HG03280 (cell line): ENCODE measurements at regions not wholly inside any gene's neighbourhood (a gene's known extent, or its start where the extent isn't known, plus 50 kb on each side); places are given as distances from the start of the nearest gene placed in this dataset.
"Not testable (repeated sequence)": the region's sequence is repeated elsewhere in the genome, so short reads cannot be mapped to it uniquely, and the experiment has no call there.

Experiments used
- ATAC-seq: cut with Tn5 transposase; IDR thresholded peaks from one replicate; pipeline ENCODE4 v1.9.1; 2021; ENCODE audit warnings: mild to moderate bottlenecking, moderate library complexity; ENCODE audit not compliant: unreplicated experiment

DNA sequence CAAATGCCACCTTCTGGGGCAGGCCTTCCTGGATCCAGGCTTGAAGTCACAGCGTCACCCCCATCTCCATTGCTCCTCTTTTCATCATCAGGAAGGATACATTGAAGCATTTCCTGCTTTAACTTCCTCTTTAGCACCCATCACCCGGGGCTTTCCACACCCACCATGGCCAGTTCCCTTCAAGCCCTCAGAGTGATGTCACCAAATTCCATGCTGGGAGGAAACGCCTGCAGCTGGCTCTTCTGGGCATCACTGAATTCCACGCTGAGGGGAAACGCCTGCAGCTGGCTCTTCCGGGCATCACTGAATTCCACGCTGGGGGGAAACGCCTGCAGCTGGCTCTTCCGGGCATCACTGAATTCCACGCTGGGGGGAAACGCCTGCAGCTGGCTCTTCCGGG, 354.6 kb downstream of the SMOC2 start:
- ATAC-seq, result not testable (repeated sequence)

DNA sequence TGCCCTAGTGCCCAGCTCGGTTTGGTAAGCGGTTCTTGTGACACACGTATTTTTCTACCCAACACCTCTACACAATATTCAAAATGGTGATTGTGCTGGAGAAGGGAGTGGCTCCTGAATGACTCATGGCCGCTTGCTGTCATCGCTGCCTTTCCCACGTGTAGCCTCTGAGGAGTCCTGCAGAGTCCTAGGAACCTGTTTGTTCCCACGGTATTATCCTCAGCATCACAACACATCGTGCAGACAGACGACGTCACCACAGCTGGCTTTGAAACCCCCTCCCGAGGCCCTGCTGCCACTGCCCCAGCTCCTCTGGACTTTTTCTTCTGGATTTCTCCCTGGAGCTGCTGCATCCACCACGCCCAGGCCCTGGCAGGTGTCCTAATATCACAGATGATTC, 353.5 kb downstream of the SMOC2 start:
- no peak for ATAC-seq

DNA sequence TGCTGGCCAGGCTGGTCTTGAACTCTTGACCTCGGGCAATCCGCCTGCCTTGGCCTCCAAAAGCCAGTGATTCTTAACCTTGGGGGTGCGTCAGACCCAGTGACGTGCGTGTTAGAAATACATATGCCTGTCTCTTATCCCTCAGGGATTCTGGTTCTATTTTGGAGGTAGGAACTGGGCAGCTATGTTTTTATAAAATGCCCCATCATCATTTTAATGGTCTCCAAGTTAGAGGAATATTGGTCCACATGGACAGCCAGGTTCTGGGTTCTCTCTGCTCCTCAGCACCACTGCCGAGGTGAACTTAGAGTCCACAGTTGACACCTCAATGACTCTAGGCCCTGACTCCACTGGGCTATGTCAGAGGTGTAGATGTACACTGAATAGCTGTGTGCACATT, 352.7 kb downstream of the SMOC2 start:
- no peak for ATAC-seq

DNA sequence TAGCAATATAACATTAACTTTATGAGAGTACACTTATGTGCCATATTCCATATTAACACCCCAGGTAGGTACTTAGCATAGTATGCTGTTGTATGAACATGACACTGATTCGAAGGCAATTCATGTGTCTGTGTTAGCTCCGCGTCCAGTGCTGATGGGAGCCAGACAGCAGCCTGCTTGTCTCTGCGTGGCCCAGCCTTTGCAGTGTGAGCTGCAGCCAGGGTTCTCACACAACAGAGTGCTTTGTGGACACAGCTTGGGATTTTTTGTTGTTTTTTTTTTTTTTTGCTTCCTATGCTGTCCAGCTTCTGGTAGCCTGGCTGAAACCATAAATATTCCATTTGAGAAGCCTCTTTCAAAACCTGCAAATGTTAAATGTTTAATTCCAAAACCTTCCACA, 350.9 kb downstream of the SMOC2 start:
- no peak for ATAC-seq

DNA sequence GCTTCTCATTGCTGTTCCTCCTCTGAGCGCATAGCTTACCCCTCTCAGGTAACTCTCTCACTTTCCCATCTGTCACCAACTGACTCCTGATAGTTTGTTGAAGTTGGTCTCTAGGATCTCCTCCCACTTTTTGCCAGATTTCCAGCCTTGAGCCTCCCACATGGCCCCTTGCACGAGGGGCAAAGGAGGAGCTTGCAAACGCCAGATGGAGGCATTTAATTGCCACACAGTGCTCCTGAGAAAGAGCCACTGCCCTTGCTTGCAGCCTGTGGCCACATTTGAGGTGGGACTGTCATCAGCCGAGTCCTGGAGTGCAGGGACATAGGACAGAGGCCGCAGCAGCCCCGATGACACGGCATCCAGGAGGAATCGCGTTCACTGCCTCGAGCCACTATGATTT, 348.7 kb downstream of the SMOC2 start:
- no peak for ATAC-seq

DNA sequence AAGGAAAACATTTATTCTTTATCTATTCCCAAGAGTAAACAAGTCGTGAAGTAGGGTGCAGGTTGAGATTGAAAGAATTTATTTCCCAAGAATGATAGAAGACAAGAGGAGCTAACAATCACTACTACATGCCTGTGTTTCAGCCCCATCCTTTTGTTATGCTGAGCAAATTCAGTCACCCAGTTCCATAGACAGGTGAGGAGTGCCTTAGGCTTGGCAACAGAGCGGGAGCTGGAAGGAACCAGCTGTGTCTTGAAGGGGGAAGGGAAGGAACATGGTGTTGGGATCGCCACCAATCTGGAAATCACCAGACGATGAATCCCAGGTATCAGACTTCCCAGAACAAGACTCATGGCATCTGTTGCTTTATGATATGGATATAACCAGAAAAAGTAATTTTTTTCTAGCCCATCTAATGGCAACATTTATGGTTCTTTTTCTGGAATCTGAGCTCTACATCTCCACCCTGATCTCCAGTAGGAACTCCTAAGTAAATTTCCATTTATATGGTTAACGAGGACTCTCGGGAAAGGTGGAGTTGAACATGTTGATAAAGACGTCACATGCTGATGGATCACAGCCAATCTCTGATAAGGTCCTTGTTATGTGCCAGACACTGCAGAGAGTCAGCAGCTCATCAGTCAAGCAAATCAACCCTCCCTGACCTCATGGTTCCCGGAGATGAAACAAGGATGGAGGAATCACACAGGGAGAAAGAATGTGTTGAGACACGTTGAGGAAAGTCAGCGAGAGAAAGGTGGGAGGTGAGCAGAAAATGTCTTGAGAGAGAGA, 344.9 kb downstream of the SMOC2 start:
- ATAC-seq, result no peak

DNA sequence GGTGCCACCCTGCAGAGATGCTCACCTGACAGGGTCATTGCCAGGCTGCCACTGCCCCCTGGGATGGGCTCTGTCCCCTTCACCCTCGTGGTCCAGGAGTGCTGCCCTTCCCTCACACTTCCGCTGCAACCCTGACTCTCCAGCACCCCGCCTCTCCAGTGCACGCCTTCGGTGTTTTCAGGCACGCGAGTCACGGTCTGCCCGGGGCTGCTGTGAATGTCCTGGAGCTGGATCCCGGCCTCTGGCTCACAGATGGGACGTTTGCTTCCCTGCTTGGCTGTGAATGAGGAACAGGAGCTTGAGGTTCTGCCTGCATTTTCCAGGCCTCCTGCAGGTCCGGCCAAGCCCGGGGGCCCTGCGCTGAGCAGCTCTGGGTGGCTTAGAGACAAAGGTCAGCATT, 343.4 kb downstream of the SMOC2 start:
- ATAC-seq, result no peak

DNA sequence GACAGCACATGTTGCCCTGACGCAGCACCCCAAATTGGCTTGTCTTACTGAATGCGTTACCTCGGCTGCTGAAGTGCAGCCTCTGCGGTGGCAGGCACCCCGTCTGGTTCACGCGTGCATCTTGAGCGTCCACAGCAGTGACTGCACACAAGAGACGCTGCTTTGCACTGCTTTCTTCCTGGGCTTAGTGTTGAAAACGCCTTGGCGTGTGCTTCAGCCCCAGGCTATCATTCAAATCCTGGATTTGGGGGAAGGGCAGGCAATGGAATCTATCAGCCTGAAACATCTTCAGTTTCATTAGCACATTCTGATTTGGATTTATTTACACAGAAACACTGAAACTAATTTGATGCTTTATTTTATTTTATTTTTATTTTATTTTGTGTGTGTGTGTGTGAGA, 342.7 kb downstream of the SMOC2 start:
- ATAC-seq, result no peak

DNA sequence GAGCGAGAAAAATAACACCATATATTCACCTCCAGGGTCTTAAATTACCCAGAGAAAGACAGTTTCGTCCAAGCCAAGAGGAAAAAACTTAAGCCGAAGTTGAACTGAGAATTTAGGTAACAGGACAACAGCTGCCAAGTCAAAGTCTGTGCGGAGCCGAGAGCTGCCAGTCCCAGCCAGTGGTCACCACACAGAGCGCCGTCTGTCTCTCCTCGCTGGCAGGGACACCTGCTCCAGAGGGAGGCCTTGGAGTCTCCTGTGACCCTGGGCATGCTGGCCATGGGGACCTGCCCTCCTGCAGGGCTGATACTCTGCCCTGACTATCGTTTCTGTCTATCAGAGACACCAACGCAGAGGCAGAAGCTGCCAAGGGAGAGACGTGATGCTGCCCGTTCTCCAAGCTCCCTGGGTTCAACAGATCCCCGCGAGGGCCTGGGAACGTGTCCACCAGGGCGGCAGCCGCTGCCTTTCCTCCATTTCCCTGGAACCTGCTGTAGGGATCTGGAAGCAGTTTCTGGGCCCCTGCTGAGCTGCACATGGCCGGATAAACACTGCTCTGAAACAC, 341.3 kb downstream of the SMOC2 start:
- ATAC-seq, result no peak

DNA sequence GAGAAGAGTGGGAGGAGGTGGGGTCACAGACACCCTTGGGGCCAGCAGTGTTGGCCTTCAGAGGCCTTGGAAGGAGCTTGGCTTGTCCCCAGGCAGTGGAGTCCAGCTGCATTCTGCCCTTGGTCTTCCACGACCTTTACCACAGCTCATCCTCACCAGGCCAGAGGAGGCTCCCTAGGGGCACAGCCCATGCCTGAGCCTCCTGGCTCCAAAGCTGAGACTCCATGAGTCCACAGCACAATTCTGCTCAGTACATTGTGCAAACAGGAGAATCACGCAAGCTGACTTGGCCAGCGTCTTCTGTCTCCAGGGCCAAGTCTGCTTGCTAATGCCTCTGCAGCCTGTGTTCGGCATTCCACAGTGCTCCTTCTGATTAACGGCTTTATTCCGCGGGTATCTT, 337.2 kb downstream of the SMOC2 start:
- ATAC-seq, result no peak

DNA sequence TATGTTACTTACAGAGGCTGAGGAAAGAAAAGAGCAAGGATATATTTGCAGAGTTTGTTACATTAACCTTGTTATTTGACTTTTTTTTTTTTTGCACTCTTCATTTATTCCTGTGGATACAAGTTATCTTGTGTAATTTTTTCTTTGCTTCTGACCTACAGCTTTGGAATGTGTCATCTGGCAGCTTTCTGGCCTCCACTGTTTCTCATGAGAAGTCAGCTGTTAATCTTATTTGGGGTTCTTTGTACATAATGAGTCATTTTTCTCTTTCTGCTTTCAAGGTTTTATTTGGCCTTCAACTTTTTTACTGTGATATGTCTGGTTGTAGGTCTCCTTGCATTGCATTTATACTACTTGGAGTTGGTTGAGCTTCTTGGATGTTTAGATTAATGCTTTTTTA, 333.4 kb downstream of the SMOC2 start:
- no peak for ATAC-seq

DNA sequence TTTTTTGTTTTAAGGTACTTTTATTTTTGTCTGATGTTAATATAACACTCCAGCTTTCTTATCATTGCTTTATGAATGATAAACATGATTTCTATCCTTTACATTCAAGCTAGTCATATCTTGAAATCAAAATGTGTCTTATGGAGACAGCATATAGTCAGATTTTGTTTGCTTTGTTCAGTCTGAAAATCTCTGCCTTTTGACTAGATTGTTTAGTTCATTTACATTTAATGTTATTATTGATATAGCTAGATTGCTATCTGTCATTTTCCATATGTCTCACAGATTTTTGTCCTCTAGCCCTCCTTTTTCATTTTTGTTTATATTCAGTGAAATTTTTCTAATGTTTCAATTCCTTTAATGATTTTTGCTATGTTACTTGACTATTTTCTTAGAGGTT, 332.8 kb downstream of the SMOC2 start:
- ATAC-seq, result no peak

DNA sequence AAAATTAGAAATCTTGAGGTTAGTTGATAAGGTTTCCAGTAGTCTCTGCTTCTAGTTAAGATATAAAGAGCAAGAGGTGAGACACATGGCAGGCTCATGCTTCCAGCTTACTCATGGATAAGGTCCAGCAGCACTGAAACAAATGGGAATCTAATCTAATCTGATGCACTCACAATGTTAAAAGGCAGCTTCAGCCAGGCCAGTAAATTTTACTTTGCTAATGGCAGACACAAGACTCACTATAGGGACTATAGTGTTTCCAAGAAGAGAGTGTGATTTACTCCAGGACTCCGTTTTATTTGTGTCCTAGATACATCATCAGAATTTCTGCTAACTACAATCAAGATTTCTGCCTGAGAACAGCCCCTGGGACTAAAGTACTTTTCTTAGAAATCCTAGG, 324.8 kb downstream of the SMOC2 start:
- no peak for ATAC-seq

DNA sequence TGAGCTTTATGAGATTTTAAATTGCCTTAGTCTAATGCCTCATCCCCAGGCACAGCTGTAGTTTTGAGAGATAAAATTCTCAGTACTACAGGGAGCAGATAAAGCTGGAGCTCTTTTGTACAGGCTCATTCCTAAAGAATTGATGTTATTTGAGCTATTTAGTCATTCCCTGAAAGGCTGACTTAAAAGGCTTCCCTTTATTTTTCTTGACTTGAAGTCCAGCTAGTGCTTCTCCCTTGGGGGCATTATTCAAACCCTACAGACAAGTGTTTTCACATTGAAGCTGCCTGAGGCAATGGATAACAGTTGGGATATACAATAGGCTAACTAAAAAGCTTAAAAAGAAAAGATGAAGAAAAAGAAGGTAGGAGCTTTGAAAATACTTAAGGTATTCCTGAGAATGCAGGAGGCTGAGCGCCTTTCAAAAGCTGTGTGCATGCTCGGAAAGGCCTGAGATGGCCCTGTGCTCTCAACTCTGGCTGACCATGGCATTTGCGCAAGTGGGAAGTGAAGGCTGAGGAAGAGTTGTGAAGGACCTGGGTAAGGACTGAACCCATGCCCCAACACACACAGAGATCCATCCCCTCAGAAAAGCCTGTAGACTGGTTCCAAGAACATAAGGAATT, 315.1 kb downstream of the SMOC2 start:
- no peak for ATAC-seq

DNA sequence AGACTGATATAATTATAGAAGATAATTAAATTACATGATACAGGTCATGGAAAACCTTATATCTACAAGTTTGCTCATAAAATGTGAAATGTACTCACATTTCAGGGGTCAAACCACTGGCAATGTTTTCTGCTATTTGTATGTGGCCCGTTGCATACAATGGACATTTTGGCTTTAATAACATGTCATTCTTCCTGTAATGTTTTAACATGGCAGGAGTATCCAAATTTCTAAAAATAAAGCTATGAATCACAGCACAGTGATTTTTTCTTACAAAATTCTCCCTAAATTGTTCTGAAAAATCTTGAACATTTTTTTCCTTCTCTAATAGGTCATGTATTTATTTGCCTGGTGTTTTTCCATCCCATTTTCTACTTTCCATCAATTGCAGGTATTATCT, 305.7 kb downstream of the SMOC2 start:
- no peak for ATAC-seq

DNA sequence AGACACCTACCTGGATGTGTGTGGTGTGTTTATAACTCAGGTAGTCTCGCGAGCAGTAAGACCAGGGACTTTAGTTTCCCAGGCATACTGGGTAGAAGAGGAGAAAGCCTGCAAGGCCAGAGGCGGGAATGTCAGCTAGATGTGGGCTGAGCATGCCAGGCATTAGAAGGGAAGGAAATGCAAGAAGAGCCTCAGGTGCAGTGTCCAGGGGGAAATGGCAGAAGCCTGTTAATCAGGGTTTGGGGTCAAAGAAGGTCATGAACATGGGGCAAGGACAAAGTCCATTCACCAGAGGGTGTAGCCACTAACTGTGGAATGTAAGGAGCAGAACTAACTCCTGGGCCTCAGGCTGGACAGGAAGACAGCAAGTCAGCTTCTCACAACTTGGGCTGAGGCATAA, 305.0 kb downstream of the SMOC2 start:
- ATAC-seq, result no peak

DNA sequence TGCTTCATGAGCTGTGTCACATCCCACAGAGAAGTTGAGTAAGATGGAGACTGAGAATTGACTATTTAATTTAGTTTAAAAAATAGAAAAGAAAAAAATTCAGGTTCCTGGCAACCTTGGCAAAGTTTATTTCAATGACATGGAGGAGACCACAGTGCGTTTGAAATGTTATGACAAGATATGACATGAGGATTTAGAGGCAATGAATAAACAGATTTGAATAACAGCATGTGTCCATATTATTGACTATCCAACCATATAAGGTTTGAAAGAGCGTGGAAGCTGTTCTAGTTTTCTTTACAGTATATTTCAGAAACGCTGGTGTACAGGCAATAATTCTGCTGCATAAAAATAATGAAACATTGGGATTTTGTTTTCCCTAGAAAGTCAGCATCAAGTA, 303.9 kb downstream of the SMOC2 start:
- no peak for ATAC-seq

DNA sequence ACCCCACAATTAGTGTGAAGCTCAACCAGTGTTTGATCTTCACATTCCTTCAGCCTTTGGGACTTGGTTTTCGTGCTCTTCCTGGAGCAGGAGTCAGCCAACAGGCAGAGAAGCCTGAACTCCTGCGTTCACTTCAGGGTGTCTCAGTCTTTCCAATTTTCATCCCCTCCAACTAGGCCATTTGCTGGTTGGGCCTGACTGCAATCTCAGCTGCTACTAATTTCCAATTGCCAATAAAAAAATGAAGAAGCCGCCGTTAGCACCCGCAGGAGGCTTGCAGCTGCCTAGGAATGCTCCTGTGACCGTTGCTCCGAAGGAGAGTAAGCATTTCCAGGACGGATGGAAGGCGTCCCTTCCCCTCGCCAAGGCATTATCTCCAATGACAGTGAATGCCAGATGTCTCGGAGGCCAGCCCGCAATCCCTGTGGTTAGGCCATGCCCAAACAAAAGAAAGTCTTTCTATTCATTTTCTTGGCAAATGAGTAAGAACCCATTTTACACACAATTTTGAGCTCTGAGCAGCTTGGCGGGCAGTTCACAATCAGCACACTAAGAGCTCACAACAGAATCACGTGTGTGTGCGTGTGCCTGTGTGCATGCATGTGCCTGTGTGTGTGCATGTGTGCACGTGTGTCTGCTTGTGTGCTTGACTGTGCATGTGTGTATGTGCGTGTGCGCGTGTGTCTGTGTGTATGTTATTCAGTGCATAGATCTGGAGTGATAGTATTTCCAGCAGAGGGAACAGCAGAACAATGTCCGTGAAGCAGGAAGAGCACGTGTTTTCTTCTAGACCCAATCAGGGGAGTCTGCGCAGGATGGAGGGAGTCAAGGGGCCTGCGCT, 301.2 kb downstream of the SMOC2 start:
- ATAC-seq, result no peak

DNA sequence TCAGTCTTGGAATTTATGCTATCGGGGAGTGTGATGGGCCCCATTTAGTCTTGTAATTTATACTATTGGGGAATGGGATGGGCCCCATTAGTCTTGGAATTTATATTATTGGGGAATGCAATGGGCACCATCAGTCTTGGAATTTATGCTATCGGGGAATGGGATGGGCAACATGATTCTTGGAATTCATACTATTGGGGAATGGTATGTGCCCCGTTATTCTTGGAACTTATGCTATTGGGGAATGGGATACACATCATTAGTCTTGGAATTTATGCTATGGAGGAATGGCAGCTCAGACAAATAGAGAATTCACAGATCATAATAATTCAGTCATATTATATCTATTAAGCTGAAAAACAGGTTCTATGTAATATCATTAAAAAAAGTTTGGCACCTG, 300.3 kb downstream of the SMOC2 start:
- no peak for ATAC-seq

DNA sequence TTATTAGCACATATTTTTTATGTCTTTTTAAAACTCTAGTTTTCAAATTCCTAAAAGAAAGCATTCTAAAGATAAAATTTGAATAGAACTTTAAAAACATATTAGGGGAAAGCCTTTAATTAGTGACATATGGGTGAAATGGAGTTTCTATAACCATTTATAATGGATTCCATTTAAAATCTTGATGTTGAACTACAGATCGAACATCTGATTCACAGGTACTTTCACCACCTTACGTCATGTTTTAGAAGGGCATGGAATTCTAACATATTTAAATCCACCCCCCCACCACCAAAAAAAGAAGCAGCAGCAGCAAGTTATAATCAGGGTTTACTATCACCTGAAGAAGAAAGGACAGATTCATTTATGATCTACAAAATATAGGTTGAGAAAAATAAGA, 298.4 kb downstream of the SMOC2 start:
- no peak for ATAC-seq

DNA sequence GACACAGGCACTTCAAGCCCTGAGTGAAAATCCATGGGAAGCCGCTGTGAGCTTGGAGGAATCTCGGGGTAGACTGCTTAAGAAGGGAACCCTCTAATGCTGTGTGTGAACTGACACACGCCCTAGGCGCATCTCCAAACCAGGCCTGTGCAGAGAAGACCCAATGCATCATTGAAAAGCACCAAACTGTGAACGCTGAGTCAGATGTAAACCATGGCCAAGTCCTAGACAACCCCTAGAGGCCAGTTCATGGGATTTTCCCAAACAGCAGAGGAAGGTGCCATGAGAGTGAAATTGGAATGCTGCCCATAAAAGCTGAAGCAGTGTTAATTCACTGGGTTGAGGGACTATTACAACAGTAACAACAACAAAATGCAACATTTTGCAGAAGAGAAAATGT, 296.5 kb downstream of the SMOC2 start:
- ATAC-seq, result no peak

DNA sequence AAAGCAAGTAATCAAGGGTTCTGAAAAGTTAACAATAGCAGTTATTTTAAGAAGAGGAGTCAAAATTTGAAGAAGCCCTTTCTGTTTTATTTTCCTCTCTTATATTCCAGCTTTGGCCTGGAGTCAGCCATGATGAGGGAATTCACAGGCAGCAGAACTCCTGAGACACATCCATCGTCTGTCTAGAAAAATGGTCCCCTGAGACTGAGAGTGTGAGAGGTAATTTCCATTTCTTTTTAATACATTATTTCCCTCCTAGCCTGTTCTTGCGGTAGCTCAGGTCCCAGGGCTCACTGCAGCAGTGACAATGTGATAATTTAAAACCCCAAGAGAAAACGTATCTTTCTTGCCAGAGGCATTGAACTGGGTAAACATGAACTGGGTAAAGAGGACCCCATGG, 296.0 kb downstream of the SMOC2 start:
- ATAC-seq, result no peak
